Mesenchymal stem cell (in vitro differentiated cells and primary cell): ENCODE measurements at regions not wholly inside any gene's neighbourhood (a gene's known extent, or its start where the extent isn't known, plus 50 kb on each side); places are given as distances from the start of the nearest gene placed in this dataset.

Experiments
- DNase-seq: peaks from one replicate; pipeline ENCODE4 v3.0.0-alpha.2; 2013
- H2AFZ ChIP-seq: one replicate; pipeline ENCODE4 v1.6.1; 2013; ENCODE audit warnings: low read depth, mild to moderate bottlenecking, control low read depth, inconsistent platforms, low read length, moderate library complexity
- H2AK5ac ChIP-seq: 2 replicates; pipeline ENCODE4 v1.6.1; 2013; ENCODE audit warnings: low read length, moderate library complexity, mild to moderate bottlenecking, inconsistent platforms; ENCODE audit not compliant: severe bottlenecking
- H2BK120ac ChIP-seq: one replicate; pipeline ENCODE4 v1.6.1; 2013; ENCODE audit warnings: low read depth, mild to moderate bottlenecking, inconsistent platforms, low read length, moderate library complexity
- H2BK12ac ChIP-seq, 2 experiments: one replicate each; pipeline ENCODE4 v1.6.1; 2013; ENCODE audit warnings: inconsistent platforms in 2 of 2, low read length in 2 of 2, mild to moderate bottlenecking in 2 of 2, moderate library complexity in 2 of 2, control low read depth in 1 of 2
- H2BK15ac ChIP-seq: one replicate; pipeline ENCODE4 v1.6.1; 2013; ENCODE audit warnings: mild to moderate bottlenecking, low read depth, inconsistent platforms; ENCODE audit not compliant: poor library complexity, severe bottlenecking
- H2BK5ac ChIP-seq: 2 replicates; pipeline ENCODE4 v1.6.1; 2013; ENCODE audit warnings: low read depth, mild to moderate bottlenecking, low read length, control low read depth, inconsistent platforms; ENCODE audit not compliant: poor library complexity, severe bottlenecking
- H3K14ac ChIP-seq, 2 experiments: one replicate each; pipeline ENCODE4 v1.6.1; 2013; ENCODE audit warnings: inconsistent platforms in 2 of 2, low read length in 2 of 2, control low read depth in 1 of 2, mild to moderate bottlenecking in 1 of 2, moderate library complexity in 1 of 2
- H3K18ac ChIP-seq, 2 experiments: one replicate each; pipeline ENCODE4 v1.6.1; 2013; ENCODE audit warnings: inconsistent platforms in 2 of 2, low read length in 2 of 2, control low read depth in 1 of 2, low read depth in 1 of 2, mild to moderate bottlenecking in 1 of 2
- H3K23ac ChIP-seq, 2 experiments: one replicate each; pipeline ENCODE4 v1.6.1; 2013; ENCODE audit warnings: inconsistent platforms in 2 of 2, low read length in 2 of 2, mild to moderate bottlenecking in 2 of 2, moderate library complexity in 2 of 2, control low read depth in 1 of 2
- H3K27ac ChIP-seq: 2 replicates; pipeline ENCODE4 v1.5.1; 2013; ENCODE audit warnings: mild to moderate bottlenecking, moderate library complexity, low read length, control low read depth, inconsistent platforms; ENCODE audit not compliant: poor library complexity, severe bottlenecking
- H3K27me3 ChIP-seq, 2 experiments: 2 replicates each; pipeline versions ENCODE4 v1.6.1 to v1.7.0; 2013; ENCODE audit warnings: low read length in 2 of 2, mild to moderate bottlenecking in 2 of 2, moderate library complexity in 2 of 2, control low read depth in 1 of 2, inconsistent platforms in 1 of 2; ENCODE audit not compliant: control insufficient read depth in 1 of 2, insufficient read depth in 1 of 2
- H3K36me3 ChIP-seq, 2 experiments: 2 replicates each; pipeline versions ENCODE4 v1.6.1 to v1.7.0; 2013; ENCODE audit warnings: low read length in 2 of 2, control low read depth in 1 of 2, inconsistent platforms in 1 of 2, low read depth in 1 of 2, mild to moderate bottlenecking in 1 of 2; ENCODE audit not compliant: insufficient read depth in 2 of 2, control insufficient read depth in 1 of 2
- H3K4ac ChIP-seq, 2 experiments: one replicate each; pipeline ENCODE4 v1.6.1; 2013; ENCODE audit warnings: inconsistent platforms in 2 of 2, low read length in 2 of 2, mild to moderate bottlenecking in 2 of 2, moderate library complexity in 2 of 2, control low read depth in 1 of 2, low read depth in 1 of 2
- H3K4me1 ChIP-seq: 2 replicates; pipeline ENCODE4 v1.6.1; 2013; ENCODE audit warnings: low read depth, low read length, control low read depth; ENCODE audit not compliant: control insufficient read depth, insufficient read depth
- H3K4me2 ChIP-seq: 2 replicates; pipeline ENCODE4 v1.6.1; 2013; ENCODE audit warnings: low read length, mild to moderate bottlenecking, inconsistent platforms; ENCODE audit not compliant: poor library complexity, severe bottlenecking
- H3K4me3 ChIP-seq, 2 experiments: 2 replicates each; pipeline versions ENCODE4 v1.5.1 to v1.7.0; 2013; ENCODE audit warnings: low read length in 2 of 2, mild to moderate bottlenecking in 2 of 2, control low read depth in 1 of 2, low read depth in 1 of 2; ENCODE audit not compliant: insufficient read depth in 1 of 2
- H3K79me1 ChIP-seq: replicated peaks from 2 replicates; pipeline ENCODE4 v1.6.1; 2013; ENCODE audit warnings: mild to moderate bottlenecking, control low read depth, low read length, inconsistent platforms; ENCODE audit not compliant: poor library complexity, severe bottlenecking
- H3K9ac ChIP-seq: 2 replicates; pipeline ENCODE4 v1.7.0; 2013; ENCODE audit warnings: mild to moderate bottlenecking, low read length, moderate library complexity
- H3K9me3 ChIP-seq: 2 replicates; pipeline ENCODE4 v1.7.0; 2013; ENCODE audit warnings: mild to moderate bottlenecking, low read length; ENCODE audit not compliant: control insufficient read depth
- H4K8ac ChIP-seq: one replicate; pipeline ENCODE4 v1.6.1; 2013; ENCODE audit warnings: inconsistent platforms, mild to moderate bottlenecking, low read length, moderate library complexity
- H4K91ac ChIP-seq: one replicate; pipeline ENCODE4 v1.6.1; 2013; ENCODE audit warnings: mild to moderate bottlenecking, low read length, inconsistent platforms
- WGBS: methylation state at CpG from one replicate; pipeline ENCODE4 v1.1.7; 2013; ENCODE audit warnings: mixed read lengths; 5-methylcytosine and 5-hydroxymethylcytosine counted together

- H2AK5ac ChIP-seq = no peak overlapping the region
- H3K9me3 ChIP-seq = no peaks in the 10 kb centered on the region
- H3K4me1 ChIP-seq = no peaks in the 10 kb centered on the region
- H3K18ac ChIP-seq = no peak overlapping the region
- no peaks in the 10 kb centered on the region for H3K79me1 ChIP-seq
- H2BK120ac ChIP-seq = no peak overlapping the region
- H3K23ac ChIP-seq = no peak overlapping the region
- no peak overlapping the region for H3K9ac ChIP-seq
- H3K4me2 ChIP-seq = no peak overlapping the region
- H4K8ac ChIP-seq = no peak overlapping the region
- H2AFZ ChIP-seq = no peak overlapping the region
- H2BK12ac ChIP-seq = no peak overlapping the region
- H2BK15ac ChIP-seq = no peak overlapping the region
- DNase-seq = no peak
- no peak overlapping the region for H3K4me3 ChIP-seq
- no peak overlapping the region for H3K14ac ChIP-seq
- no peaks in the 10 kb centered on the region for H3K27me3 ChIP-seq
- no peaks in the 10 kb centered on the region for H3K36me3 ChIP-seq
- H4K91ac ChIP-seq = no peak overlapping the region
- no peak overlapping the region for H3K27ac ChIP-seq
- H3K4ac ChIP-seq = no peak overlapping the region
- WGBS = 100% methylated on average over 4 of the region's 4 CpGs
- H2BK5ac ChIP-seq = no peak overlapping the region
Observed at GRCh38 chr2:180482696-180483095, 475.6 kb upstream of the CWC22 start.

DNA sequence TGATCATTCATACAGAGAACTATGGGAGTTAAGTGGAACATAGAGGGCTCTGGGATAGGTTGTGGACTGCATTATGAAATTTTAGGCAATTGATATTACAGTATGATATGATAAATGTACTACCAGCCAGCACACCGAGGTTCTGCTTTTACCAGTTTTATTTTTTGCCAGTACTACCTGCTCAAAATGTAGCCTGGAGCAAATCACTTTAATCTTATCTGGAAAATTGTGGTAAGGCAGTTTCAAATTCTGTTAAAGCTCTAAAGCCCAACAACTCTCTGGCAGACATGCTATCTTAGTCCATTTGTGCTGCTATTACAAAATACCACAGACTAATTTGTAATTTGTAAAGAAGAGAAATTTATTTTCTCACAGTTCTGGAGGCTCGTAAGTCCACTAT is 474.9 kb upstream of the CWC22 start:
- Histone ChIP-seq H3K36me3 (no peaks in the 10 kb centered on the region), H3K27me3 (no peaks in the 10 kb centered on the region), H3K18ac (no peak overlapping the region), H2AK5ac (no peak overlapping the region), H3K9ac (no peak overlapping the region), H4K8ac (no peak overlapping the region), H3K23ac (no peak overlapping the region), H4K91ac (no peak overlapping the region), H3K9me3 (no peaks in the 10 kb centered on the region), H3K4me1 (no peaks in the 10 kb centered on the region), H2BK15ac (no peak overlapping the region), H3K4me2 (no peak overlapping the region), H3K79me1 (no peaks in the 10 kb centered on the region), H3K4me3 (no peak overlapping the region), H3K14ac (no peak overlapping the region), H2BK120ac (no peak overlapping the region), H3K4ac (no peak overlapping the region), H3K27ac (no peak overlapping the region), H2BK5ac (no peak overlapping the region), H2AFZ (no peak overlapping the region), H2BK12ac (no peak overlapping the region)
- no peak for DNase-seq
- whole genome bisulfite sequencing = 100% methylated on average over 1 of the region's 2 CpGs

- Histone ChIP-seq H3K4ac (no peak overlapping the region), H2BK12ac (no peak overlapping the region), H4K8ac (no peak overlapping the region), H3K27me3 (no peaks in the 10 kb centered on the region), H3K27ac (no peak overlapping the region), H3K9ac (no peak overlapping the region), H3K23ac (no peak overlapping the region), H2AK5ac (no peak overlapping the region), H3K4me2 (no peak overlapping the region), H3K9me3 (no peaks in the 10 kb centered on the region), H3K79me1 (no peaks in the 10 kb centered on the region), H2BK120ac (no peak overlapping the region), H2BK5ac (no peak overlapping the region), H3K36me3 (no peaks in the 10 kb centered on the region), H2AFZ (no peak overlapping the region), H2BK15ac (no peak overlapping the region), H3K4me1 (no peaks in the 10 kb centered on the region), H3K4me3 (no peak overlapping the region), H4K91ac (no peak overlapping the region), H3K14ac (no peak overlapping the region), H3K18ac (no peak overlapping the region)
- DNase-seq = no peak
Observed at GRCh38 chr2:180478883-180479282, 471.8 kb upstream of the CWC22 start.

- no peak overlapping the region for H3K4me2 ChIP-seq
Observed at GRCh38 chr2:180474716-180475115, 467.6 kb upstream of the CWC22 start.

More at GRCh38 chr2:180474716-180475115, 467.6 kb upstream of the CWC22 start:
- Histone ChIP-seq H2BK5ac (no peak overlapping the region), H2BK15ac (no peak overlapping the region), H2AFZ (no peak overlapping the region), H3K27ac (no peak overlapping the region), H2BK120ac (no peak overlapping the region), H3K4me1 (no peaks in the 10 kb centered on the region), H3K9me3 (no peaks in the 10 kb centered on the region), H3K4ac (no peak overlapping the region), H3K18ac (no peak overlapping the region), H3K4me3 (no peak overlapping the region), H4K8ac (no peak overlapping the region), H2AK5ac (no peak overlapping the region), H3K14ac (no peak overlapping the region), H3K27me3 (no peaks in the 10 kb centered on the region), H3K9ac (no peak overlapping the region), H3K36me3 (no peaks in the 10 kb centered on the region), H3K23ac (no peak overlapping the region), H4K91ac (no peak overlapping the region), H3K79me1 (no peaks in the 10 kb centered on the region), H2BK12ac (no peak overlapping the region)
- DNase-seq = no peak
